GM12878 (cell line): ENCODE measurements at regions not wholly inside any gene's neighbourhood (a gene's known extent, or its start where the extent isn't known, plus 50 kb on each side); places are given as distances from the start of the nearest gene placed in this dataset.

ENCODE experiments used
- ATAC-seq: fragments of 200-7000 bp; cut with Tn5 transposase; 3 replicates; pipeline ENCODE4 v1.9.1; 2020; ENCODE audit warnings: mild to moderate bottlenecking, moderate library complexity
- BruUV-seq: library from RNA; stranded (reverse); fragments of 400-500 nt; replicated peaks from 2 replicates; lab custom pipeline; 2021; lab: Mats Ljungman, UMichigan
- CTCF ChIA-PET: fragments of 300-600 bp; sonication (Branson Sonifier 250); formaldehyde crosslinking; extraction: SDS; loops from one replicate; lab custom pipeline; 2021; ENCODE audit warnings: inconsistent platforms; lab: Yijun Ruan, JAX
- POLR2A ChIA-PET: fragments of 350-600 bp; formaldehyde crosslinking; extraction: SDS; loops from one replicate; lab custom pipeline; 2021; ENCODE audit warnings: inconsistent platforms; lab: Charles Lee
- RAD21 ChIA-PET: fragments of 300-600 bp; sonication (Branson Sonifier 250); formaldehyde crosslinking; loops from one replicate; lab custom pipeline; 2023; ENCODE audit warnings: antibody characterized with exemption; ENCODE audit not compliant: unreplicated experiment; lab: Charles Lee
- SMC1A ChIA-PET: fragments of 300-600 bp; sonication (Branson Sonifier 250); formaldehyde crosslinking; loops from one replicate; lab custom pipeline; 2023; ENCODE audit not compliant: unreplicated experiment, uncharacterized antibody; lab: Charles Lee
- DNase-seq: peaks from one replicate; pipeline ENCODE4 v3.0.0-alpha.2; 2011; ENCODE audit warnings: low read depth, low spot score
- FAIRE-seq: peaks from 3 replicates; lab custom pipeline; 2011; peaks lifted over from hg19 to GRCh38; lab: Jason Lieb, UNC
- H2AFZ ChIP-seq: 2 replicates; pipeline ENCODE4 v1.6.0; 2011; ENCODE audit warnings: low read depth, low read length, control low read depth; ENCODE audit not compliant: control insufficient read depth
- H3K27ac ChIP-seq: 2 replicates; pipeline ENCODE4 v1.5.1; 2011; ENCODE audit warnings: control low read depth; ENCODE audit not compliant: control insufficient read depth, insufficient read depth
- H3K27me3 ChIP-seq, 2 experiments: replicated peaks in 1 of 2; 2 replicates each; pipeline versions ENCODE4 v1.6.0 to v1.6.1; 2011; ENCODE audit warnings: low read length in 1 of 2; ENCODE audit not compliant: control insufficient read depth in 2 of 2, insufficient read depth in 2 of 2
- H3K36me3 ChIP-seq, 2 experiments: 2 replicates each; pipeline ENCODE4 v1.5.1; 2011; ENCODE audit warnings: low read length in 1 of 2; ENCODE audit not compliant: control insufficient read depth in 2 of 2, insufficient read depth in 2 of 2
- H3K4me1 ChIP-seq: 2 replicates; pipeline ENCODE4 v1.6.1; 2011; ENCODE audit warnings: mild to moderate bottlenecking, low read length, moderate library complexity, mixed read lengths; ENCODE audit not compliant: control insufficient read depth, insufficient read depth
- H3K4me2 ChIP-seq: 2 replicates; pipeline ENCODE4 v1.6.0; 2011; ENCODE audit warnings: control low read depth; ENCODE audit not compliant: control insufficient read depth, insufficient read depth
- H3K4me3 ChIP-seq: fragments of 200-600 bp; sonication (generic); 2 replicates; pipeline ENCODE4 v1.5.1; 2016
- H3K79me2 ChIP-seq: 2 replicates; pipeline ENCODE4 v1.6.0; 2011; ENCODE audit warnings: low read length; ENCODE audit not compliant: control insufficient read depth, insufficient read depth
- H3K9ac ChIP-seq: 2 replicates; pipeline ENCODE4 v1.8.0; 2011; ENCODE audit warnings: low read length, control low read depth, mixed read lengths; ENCODE audit not compliant: control insufficient read depth, insufficient read depth
- H3K9me3 ChIP-seq: replicated peaks from 3 replicates; pipeline ENCODE4 v1.5.1; 2011; ENCODE audit warnings: mild to moderate bottlenecking, low read length; ENCODE audit not compliant: control insufficient read depth, insufficient read depth
- H4K20me1 ChIP-seq: 2 replicates; pipeline ENCODE4 v1.6.0; 2011; ENCODE audit not compliant: control insufficient read depth, insufficient read depth
- E2F8 ChIP-seq: fragments of 450-650 bp; IDR thresholded peaks from 2 replicates; pipeline ENCODE4 v1.6.1; 2018; ENCODE audit warnings: mild to moderate bottlenecking, low read depth, moderate library complexity; ENCODE audit not compliant: partially characterized antibody
- IRF4 ChIP-seq: IDR thresholded peaks from 2 replicates; pipeline ENCODE4 v1.6.1; 2011; ENCODE audit warnings: low read depth, low read length
- KDM1A ChIP-seq: fragments of 200-600 bp; sonication (generic); IDR thresholded peaks from 2 replicates; pipeline ENCODE4 v1.6.1; 2016; ENCODE audit warnings: borderline replicate concordance
- MAX ChIP-seq: IDR thresholded peaks from 2 replicates; pipeline ENCODE4 v1.6.1; 2012; ENCODE audit warnings: low read depth, low read length, improper control_type of control experiment
- PKNOX1 ChIP-seq: fragments of 450-650 bp; IDR thresholded peaks from 2 replicates; pipeline ENCODE4 v1.6.1; 2016; ENCODE audit warnings: mild to moderate bottlenecking
- RAD51 ChIP-seq: fragments of 450-650 bp; IDR thresholded peaks from 2 replicates; pipeline ENCODE4 v1.6.1; 2016; ENCODE audit warnings: moderate library complexity, mild to moderate bottlenecking, inconsistent platforms
- RB1 ChIP-seq: fragments of 450-650 bp; formaldehyde crosslinking; IDR thresholded peaks from 2 replicates; pipeline ENCODE4 v1.6.1; 2017; ENCODE audit warnings: mild to moderate bottlenecking, borderline replicate concordance
- SP1 ChIP-seq: IDR thresholded peaks from one replicate; pipeline ENCODE4 v1.6.1; 2011; ENCODE audit warnings: low read depth, low read length
- SUZ12 ChIP-seq: fragments of 200-600 bp; sonication (generic); IDR thresholded peaks from one replicate; pipeline ENCODE4 v1.6.1; 2018; ENCODE audit warnings: antibody characterized with exemption, mild to moderate bottlenecking; ENCODE audit not compliant: unreplicated experiment
- TAF1 ChIP-seq: IDR thresholded peaks from 2 replicates; pipeline ENCODE4 v1.6.1; 2011; ENCODE audit warnings: mild to moderate bottlenecking, low read depth, low read length, borderline replicate concordance
- ZBTB4 ChIP-seq: fragments of 450-650 bp; formaldehyde crosslinking; IDR thresholded peaks from 2 replicates; pipeline ENCODE4 v1.4.0; 2022; ENCODE audit warnings: mild to moderate bottlenecking, moderate library complexity
- ZNF217 ChIP-seq: fragments of 450-650 bp; IDR thresholded peaks from 2 replicates; pipeline ENCODE4 v1.6.1; 2017; ENCODE audit warnings: antibody characterized with exemption, mild to moderate bottlenecking
- in situ Hi-C: fragments of 300-500 bp; cut with MboI; formaldehyde crosslinking; loops from 9 replicates; pipeline ENCODE4 v1.14.3; 2018; ENCODE audit warnings: mixed read lengths
- intact Hi-C: fragments of 100-400 bp; cut with micrococcal nuclease; formaldehyde crosslinking; loops from one replicate; pipeline ENCODE4 v1.14.2; 2022; ENCODE audit not compliant: unreplicated experiment

- no peak overlapping the region for H3K4me2 ChIP-seq
- in situ Hi-C loops: no loop called here
- intact Hi-C loops: no loop called here
- ChIA-PET SMC1A (no interaction called here), CTCF (no interaction called here), POLR2A (no interaction called here), RAD21 (no interaction called here)
- no peak for DNase-seq
- 0 out of 4 replicates have a peak, but pooled peaks cover 0 to 3% of the 10 kb centered on the region in 2 experiments for H3K27me3 ChIP-seq
- no peak overlapping the region for H2AFZ ChIP-seq
- no peaks in the 10 kb centered on the region; the same call in 1 of the 3 replicates for H3K9me3 ChIP-seq
- FAIRE-seq: no peak
- H3K9ac ChIP-seq: no peak overlapping the region
- H3K27ac ChIP-seq: no peak overlapping the region
- ATAC-seq: no peak
- no peaks in the 10 kb centered on the region for H4K20me1 ChIP-seq
- no peaks in the 10 kb centered on the region for H3K4me1 ChIP-seq
- H3K79me2 ChIP-seq: no peaks in the 10 kb centered on the region
- no peak for TF ChIP-seq MAX
- TF ChIP-seq PKNOX1: no peak
- no peak for TF ChIP-seq RB1
- no peak for TF ChIP-seq SP1
- TF ChIP-seq ZBTB4: no peak
- no peak for TF ChIP-seq TAF1
- TF ChIP-seq RAD51: no peak
- TF ChIP-seq KDM1A: no peak
- TF ChIP-seq ZNF217: no peak
- TF ChIP-seq IRF4: no peak
- no peak for TF ChIP-seq E2F8
- no peak for TF ChIP-seq SUZ12
- BruUV-seq: no TSS peak
- no peak overlapping the region for H3K4me3 ChIP-seq
- H3K36me3 ChIP-seq: no peaks in the 10 kb centered on the region
Observed at GRCh38 chr1:87194856-87195255, 133.8 kb upstream of the LMO4 start.
